SW 1271 (cell line): ENCODE measurements at regions not wholly inside any gene's neighbourhood (a gene's known extent, or its start where the extent isn't known, plus 50 kb on each side); places are given as distances from the start of the nearest gene placed in this dataset.

ENCODE experiments used
- DNase-seq, 2 experiments: peaks; one replicate each; lab custom pipeline; 2025; lab: John Stamatoyannopoulos, UW

DNA sequence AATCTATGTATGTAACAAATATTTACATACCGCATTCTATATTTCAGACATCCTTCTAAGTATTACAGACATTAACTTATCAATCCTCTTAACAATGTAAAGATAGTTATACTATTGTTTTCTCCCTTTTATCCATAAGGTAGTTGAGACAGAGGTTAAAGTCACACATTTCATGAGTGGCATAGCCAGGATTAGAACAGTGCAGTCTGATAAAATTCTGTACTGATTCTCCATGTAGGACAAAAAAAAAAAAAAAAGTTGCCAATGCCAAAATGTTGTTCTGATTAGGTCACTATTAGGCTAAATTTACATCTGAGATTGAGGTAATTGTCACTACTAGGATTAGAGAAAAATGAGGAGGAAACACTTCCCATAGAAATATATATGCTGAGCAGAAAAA, 629.2 kb downstream of the OTOL1 start:
- DNase-seq: no peak

DNA sequence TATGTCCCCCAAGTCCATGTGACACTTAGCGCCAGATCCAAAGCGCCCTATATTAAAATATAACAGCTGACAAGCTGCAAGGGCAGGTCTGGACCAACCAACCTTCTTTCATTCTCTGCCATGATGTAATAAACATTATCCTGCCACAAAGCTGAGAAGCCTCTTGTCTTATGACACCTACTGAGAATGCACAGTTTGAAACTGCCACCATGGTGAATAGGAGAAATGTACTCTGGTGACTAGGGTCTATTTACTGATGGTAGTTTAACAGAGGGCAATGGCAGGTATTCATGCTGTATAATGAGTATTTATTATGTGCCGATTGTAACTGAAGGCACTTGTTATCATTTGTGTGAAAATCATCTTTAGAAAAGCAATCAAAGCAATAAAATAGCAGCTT, 634.0 kb downstream of the OTOL1 start:
- DNase-seq: no peak

DNA sequence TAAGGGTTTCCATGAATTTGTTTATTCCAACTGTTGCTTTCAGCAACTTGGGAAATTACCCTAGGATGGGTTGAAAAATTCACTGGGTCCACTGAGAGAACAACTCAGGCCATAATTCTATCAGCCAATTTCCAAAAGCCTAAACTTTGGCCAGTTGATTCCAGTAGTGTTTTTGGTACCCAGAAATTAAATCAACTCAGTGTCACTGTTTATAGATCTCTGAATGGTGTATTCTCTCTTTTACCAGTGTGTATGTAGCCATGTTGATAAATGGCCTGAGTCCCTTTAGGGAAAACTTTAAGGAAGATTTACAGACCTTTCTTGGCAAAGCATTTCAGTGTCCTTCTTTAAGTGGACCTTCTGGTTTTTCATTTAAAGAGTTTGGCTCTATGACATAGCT, 636.4 kb downstream of the OTOL1 start:
- DNase-seq: no peak

DNA sequence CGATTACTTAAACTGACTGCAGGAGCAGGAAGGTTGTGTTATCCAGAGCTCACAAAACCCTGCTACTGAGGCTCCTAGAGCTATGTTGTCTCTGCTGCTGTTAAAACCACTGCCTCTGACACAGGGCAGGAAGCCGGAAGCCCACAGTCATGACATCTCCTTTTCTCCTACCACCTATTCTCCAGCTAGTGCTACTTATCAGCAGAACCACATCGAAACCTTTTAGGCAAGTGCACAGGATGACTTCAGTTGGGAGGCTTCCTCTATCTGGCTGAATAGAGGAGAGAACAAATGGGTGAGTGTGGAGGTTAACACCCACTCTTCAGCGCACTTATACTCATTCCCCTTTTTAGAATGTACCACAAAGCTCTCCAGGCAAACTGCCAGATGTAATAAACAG, 638.0 kb downstream of the OTOL1 start:
- no peak for DNase-seq

DNA sequence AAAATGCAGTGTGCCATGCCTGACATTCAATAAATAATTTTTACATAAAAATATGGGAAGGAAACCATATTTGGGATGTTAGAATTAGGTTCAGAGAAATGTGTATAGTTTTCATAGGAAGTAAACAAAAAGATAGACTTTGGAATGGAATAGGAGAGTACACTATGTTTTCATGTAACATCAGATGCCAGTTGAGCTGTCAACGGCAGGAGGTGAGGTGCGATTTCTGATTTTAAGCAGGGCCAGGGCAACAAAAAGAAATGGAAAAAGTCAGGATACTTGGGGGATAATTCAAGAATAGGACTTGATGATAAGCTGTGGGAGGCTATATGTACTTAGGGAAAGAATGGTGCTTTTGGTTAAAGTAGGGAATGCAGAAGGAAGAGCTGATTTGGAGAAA, 639.5 kb downstream of the OTOL1 start:
- DNase-seq: no peak

DNA sequence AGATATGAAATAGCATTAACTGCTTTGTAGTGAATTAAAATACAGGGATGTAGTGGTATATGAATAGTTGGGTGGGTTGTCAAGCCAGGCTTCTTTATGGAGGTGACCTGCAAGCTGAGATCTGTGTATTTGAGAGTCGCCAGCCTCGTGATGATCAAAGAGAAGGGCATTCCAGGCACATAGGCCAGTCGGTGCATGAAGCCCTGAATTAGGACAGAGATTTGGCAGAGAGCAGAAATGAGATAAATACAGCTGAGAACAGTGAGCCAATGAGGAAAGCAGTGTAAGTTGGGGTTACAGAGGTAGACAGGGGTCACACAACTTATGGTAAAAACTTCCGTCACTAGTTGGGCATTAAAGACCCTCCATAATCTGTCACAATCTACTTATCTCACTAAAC, 641.9 kb downstream of the OTOL1 start:
- no peak for DNase-seq

DNA sequence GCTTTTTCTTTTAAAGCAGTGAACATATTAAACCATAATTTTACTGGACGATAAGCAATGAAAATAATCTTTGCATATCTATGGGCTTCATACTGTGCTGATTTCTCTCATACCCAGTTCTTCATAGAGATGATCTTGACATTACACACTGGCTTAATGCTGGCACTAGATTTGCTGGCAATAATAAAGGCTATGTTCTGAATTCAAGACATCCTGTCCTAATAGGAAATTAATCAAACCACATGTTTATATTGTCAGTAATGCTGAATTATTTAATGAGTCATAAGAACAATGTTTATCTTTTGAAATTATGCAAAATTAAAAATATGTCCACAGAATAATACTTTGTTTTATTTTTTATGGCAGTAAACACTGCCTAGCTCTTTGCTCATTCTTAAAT, 643.2 kb downstream of the OTOL1 start:
- DNase-seq: no peak

DNA sequence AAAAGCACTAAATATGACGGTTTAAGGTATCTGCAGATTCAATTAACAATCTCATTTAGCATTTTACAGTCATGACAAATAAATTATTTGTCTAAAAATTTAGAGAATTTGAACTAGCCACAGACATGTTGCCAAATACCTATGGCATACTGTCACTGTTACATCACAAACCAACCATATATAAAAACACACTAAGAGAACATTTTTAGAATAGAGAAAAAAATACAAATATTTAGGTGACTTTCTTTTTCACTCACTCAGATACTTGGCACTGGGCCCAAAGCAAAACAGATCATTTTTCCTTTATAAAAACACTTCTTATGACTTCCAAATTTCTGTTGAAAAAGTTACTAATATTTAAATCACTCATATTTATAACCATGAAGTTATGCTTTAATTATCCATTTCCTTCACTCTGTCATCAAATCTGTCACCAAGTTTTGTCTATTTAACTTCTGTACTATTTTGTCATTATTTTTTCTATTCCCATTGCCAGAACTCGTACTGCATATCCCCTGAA, 644.7 kb downstream of the OTOL1 start:
- peak in 1 of 2 experiments; percentile 36 for DNase-seq

DNA sequence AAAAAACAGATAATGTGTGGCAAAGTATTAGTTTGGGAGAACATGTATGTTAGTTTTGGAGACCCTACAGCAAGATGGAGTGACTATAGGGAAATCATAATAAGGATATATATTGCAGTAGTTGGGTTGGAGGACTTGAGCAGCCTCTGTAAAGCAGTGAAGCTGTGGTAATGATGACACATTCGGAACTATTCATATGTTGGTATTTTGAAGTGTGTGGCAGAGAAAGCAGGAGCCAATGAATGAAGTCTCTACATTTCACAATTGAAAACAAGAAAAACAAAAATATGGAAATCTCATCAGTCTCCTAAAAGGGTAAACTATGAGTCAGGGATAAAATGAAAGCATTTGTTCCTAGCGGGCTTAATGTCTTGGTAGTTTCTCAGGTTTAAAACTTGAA, 645.9 kb downstream of the OTOL1 start:
- no peak for DNase-seq

DNA sequence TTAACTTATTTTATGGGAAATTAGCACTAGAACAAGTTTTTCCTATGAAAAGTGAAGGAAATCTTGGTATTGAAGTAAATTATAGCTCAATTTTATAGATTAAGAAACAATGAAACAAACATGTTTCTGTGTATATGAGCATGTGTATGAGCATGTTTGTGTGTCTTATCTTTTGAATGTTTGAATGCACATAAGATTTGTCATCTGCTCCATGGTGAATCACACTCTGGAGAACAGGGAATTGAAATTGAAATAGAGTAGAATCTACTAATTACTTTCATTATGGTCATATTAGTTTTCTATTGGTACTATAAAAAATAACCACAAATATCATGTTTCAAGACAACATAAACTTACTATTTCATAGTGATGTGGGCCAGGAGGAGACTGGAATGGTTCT, 646.6 kb downstream of the OTOL1 start:
- DNase-seq: no peak

DNA sequence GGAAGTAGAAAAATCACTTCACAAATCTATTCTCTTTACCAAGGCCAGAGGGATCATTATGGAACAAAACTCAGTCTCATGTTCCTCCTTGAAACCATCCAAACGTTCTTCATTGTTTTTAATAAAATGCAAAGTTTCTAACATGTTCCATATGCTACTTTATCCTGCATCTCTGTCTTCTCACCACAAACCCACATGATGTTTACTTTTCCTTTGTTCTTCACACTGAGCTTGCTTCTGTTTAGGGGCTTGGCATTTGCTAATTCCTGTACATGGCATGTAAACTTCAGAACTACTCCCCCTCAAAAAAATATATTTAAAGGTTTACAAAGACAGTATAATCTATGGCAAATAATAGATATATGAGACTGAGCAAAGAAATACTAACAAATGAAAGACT, 651.4 kb downstream of the OTOL1 start:
- no peak for DNase-seq

DNA sequence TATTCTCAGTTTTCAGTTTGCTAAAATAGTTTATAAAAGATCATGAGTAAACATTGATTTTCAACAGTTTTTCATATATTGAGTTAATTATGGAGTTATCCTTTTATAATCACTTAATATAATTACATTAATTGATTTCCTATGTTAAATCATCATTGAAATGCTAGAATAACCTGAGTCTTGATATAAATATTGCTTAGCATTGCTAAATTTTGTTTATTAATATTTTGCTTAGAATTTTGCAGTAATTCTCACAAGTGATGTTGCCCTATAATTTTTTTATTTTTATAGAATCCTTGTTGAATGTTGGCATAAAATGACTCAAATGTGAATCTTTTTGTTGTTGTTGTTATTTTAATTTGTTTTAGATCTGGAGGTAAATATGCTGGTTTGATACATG, 654.2 kb downstream of the OTOL1 start:
- DNase-seq: no peak

DNA sequence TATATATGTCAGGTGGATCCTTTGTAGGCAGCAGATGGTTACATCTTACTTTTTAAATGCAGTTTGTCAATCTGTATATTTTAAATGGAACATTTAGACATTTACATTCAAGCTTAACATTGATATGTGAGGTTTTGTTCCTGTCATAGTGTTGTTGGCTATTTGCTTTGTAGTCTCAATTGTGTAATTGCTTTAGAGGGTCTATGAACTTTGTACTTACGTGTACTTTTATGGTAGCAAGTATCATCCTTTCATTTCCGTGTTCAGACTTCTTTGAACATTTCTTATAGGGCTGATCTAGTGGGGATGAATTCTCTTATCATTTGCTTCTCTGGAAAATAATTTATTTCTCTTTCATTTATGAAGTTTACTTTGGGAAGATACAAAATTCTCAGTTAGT, 656.0 kb downstream of the OTOL1 start:
- DNase-seq: no peak

DNA sequence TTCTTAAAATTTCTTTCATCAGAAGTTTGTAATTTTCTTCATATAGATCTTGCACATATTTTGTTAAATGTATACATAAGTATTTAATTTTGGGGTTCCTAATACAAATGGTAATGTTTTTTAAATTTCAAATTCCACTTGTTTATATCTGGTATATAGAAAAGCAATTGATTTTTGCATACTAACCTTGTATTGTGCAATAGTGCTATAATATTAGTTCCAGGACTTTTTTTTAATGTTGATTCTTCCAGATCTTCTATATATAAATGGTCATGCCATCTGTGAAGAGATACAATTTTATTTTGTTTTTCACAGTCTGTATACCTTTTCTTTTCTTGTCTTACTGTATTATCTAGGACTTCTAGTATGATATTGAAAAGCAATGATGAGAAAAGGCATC, 665.0 kb downstream of the OTOL1 start:
- DNase-seq: no peak

DNA sequence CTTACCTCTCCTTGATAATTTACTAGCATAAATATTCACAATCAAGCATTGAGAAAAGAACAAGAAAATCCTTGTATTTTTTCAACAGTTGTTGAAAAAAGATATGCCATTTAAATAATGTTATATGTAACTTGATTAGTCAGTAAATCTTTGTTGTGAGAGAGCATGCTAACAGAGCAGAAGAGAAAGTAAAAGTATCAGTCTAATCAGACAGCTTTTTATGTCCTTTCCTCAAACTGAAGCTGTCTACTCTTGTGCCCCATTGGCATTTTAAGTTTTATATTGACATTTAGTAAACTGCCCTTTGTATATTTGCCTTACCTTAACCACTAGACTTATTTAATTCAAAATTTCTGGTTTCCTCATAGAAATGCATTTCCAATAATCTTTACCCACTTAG, 668.7 kb downstream of the OTOL1 start:
- no peak for DNase-seq

DNA sequence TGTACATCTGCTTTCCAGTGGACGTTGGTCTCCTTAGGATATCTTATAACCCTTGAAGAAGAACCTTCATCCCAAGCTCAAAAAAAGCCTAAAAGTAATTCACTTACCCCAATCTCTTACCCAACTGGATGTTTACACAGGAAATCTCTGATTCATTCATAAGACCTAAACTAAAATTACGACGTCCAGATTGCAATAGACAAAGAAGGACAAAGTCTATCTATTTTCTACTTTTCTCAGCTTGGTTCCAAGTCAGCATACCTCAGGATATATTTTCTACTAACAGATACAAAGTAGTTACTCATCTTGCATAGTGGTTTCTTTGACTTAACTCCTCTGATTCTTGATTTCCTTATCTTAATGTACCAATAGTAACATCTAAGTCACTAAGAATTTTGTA, 669.9 kb downstream of the OTOL1 start:
- DNase-seq: no peak

DNA sequence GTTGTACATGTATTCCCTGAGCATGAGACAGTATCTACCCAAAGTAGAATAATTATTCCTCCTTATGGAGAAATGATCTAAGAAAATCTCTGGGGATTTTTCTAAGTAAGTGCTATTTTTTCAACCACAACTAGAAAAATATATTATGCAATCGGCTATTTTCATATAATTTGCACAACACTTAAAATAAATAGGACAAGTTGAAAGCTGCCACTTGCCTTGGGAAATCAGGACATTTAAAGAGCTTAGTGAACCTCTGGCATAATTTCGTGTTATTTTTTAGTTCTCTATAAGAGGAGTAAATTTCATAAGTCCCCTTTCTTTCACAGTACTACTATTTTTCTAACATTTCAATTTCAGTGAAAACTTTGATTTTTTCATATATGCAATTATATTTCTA, 672.1 kb downstream of the OTOL1 start:
- DNase-seq: no peak

DNA sequence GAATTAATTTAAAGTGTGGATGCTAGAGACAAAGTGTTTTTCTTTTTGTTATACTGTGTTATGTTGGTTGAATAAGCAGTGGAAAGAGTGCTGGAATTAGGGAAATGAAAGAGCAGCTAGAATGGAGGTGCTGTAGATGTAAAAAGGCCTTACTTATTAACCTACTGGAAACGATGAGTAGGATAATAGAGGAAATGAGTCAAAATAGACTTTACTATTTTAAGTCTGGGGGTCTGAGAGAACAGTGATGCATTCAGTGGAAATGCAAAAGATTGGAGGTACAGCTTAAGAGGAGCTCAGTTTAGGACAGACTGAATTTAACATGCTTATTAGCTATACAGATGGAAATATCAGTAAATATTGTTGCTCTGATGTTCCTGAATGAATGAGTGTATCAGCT, 674.0 kb downstream of the OTOL1 start:
- no peak for DNase-seq

DNA sequence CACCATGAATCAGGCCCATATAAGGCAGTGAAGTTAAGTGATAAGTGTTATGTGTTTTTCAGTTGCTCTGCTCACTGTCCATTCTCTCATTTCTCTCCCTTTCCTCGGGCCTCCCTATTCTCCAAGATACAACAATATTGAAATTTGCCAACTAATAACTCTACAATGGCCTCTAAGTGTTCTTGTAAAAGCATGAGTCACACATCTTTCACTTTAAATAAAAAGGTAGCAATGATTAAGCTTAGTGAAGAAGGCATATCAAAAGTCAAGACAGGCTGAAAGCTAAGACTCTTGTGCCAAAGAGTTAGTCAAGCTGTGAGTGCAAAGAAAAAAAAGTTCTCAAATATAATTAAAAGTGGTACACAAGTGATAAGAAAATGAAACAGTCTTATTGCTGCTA, 675.4 kb downstream of the OTOL1 start:
- no peak for DNase-seq

DNA sequence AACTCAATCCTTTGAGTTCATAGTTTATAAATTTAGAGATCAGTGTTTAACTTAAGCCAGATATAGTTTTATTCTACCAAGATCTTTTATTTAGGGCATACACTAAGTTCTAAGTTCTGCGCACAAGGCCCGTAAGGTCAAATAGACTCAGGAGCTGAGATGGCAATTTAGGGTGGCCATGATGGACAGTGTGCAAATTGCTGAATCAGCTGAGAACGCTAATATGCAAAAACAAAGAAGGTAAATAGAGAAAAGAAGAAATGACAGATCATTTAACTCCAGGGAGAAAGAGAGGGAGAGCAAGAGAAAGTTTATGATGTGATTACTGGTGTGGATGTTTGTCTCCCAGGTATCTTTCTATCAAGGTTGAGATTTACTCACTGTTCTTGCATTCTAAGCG, 678.5 kb downstream of the OTOL1 start:
- DNase-seq: no peak

DNA sequence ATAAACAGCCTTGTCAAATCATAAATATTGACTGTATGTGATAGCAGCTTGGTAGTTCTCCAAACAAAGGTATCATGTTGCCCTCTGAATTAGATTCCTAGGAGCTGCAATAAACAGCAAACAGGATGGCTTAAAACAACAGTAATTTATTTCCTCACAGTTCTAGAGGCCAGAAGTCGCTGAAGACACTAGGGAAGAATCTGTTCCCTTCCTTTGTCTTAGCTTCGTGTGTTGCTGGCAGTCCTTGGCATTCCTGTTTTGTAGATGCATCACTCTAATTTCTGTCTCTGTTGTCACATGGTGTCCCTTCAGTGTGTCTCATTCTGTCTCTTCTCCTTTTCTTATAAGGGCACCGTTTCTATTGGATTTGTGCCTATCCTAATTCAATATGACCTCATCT, 679.3 kb downstream of the OTOL1 start:
- no peak for DNase-seq

DNA sequence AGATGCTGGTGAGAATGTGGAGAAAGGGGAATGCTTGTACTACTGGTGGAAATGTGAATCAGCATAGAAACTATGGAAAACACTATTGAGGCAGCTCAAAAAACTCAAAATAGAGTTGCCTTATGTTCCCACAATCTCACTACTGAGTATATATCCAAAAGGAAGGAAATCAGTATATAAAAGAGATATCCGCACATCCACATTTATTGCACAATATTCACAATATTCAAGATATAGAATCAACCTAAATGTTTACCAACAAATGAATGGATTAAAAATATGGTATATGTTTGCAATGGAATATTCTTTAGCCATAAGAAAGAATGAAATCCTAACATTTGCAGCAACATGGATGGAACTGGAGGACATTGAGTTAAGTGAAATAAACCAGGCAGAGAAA, 686.8 kb downstream of the OTOL1 start:
- DNase-seq: no peak

DNA sequence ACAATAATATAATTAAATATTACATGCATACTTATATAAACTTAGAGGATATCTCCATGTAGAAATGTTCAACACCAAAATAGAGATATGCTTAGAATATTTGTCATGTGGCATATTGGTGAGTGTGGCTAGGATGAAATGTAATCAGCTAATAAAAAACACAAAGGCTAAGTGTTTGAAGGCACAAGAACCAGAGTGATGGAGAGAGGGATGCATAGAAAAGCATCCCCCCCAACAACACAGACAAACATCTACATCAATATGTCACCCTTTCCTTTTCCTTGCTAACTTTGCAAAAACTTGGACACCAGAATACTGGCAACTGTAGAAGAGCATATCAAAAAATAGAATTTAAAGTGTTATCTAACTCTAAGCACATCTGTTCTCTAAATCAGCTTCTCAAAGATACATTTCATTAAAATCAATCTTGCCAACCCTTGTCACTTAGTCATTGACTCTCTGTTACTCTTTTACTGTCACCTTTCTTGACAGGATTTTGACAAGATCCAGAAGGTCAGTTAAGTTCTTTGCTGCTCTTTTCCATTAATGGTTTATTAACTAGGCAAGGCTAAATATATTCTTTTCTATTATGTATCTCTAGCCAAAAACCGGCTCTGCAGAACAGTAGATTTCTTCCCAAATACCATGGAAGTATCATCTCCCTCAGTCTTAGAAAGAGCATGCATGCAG, 695.9 kb downstream of the OTOL1 start:
- DNase-seq: no peak
